IMR-90 (cell line): ENCODE measurements at regions not wholly inside any gene's neighbourhood (a gene's known extent, or its start where the extent isn't known, plus 50 kb on each side); places are given as distances from the start of the nearest gene placed in this dataset.

Experiments used
- ATAC-seq: fragments of 200-7000 bp; cut with Tn5 transposase; 2 replicates; pipeline ENCODE4 v1.9.1; 2020; ENCODE audit warnings: low read depth, mild to moderate bottlenecking, moderate library complexity
- BruUV-seq: library from RNA; stranded (reverse); fragments of 400-500 nt; replicated peaks from 2 replicates; lab custom pipeline; 2021; lab: Mats Ljungman, UMichigan
- CTCF ChIA-PET: fragments of 300-600 bp; formaldehyde crosslinking; extraction: SDS; loops from one replicate; lab custom pipeline; 2021; ENCODE audit warnings: antibody characterized with exemption; lab: Yijun Ruan, JAX
- POLR2A ChIA-PET: fragments of 300-600 bp; sonication (Branson Sonifier 250); formaldehyde crosslinking; loops from one replicate; lab custom pipeline; 2022; ENCODE audit warnings: antibody characterized with exemption; ENCODE audit not compliant: unreplicated experiment; lab: Charles Lee
- DNase-seq: peaks from one replicate; pipeline ENCODE4 v3.0.0; 2013
- H2AFZ ChIP-seq: replicated peaks from 2 replicates; pipeline ENCODE3; 2013; ENCODE audit warnings: low read length, mild to moderate bottlenecking; ENCODE audit not compliant: poor library complexity
- H2AK5ac ChIP-seq: 2 replicates; pipeline ENCODE4 v1.6.1; 2013; ENCODE audit warnings: low read depth, low read length, inconsistent platforms
- H2AK9ac ChIP-seq: replicated peaks from 2 replicates; pipeline ENCODE3; 2013; ENCODE audit warnings: mild to moderate bottlenecking, low read depth, low read length, moderate library complexity; ENCODE audit not compliant: poor library complexity
- H2BK120ac ChIP-seq: 2 replicates; pipeline ENCODE4 v1.6.1; 2013; ENCODE audit warnings: low read depth, low read length, inconsistent platforms
- H2BK15ac ChIP-seq: 3 replicates; pipeline ENCODE4 v1.6.1; 2013; ENCODE audit warnings: low read depth, low read length, inconsistent platforms
- H2BK20ac ChIP-seq: 2 replicates; pipeline ENCODE4 v1.6.1; 2013; ENCODE audit warnings: low read depth, mild to moderate bottlenecking, inconsistent platforms, low read length, moderate library complexity
- H2BK5ac ChIP-seq: 2 replicates; pipeline ENCODE4 v1.6.1; 2013; ENCODE audit warnings: mild to moderate bottlenecking, low read depth, low read length, inconsistent platforms; ENCODE audit not compliant: poor library complexity, severe bottlenecking
- H3K14ac ChIP-seq: replicated peaks from 2 replicates; pipeline ENCODE4 v1.6.1; 2013; ENCODE audit warnings: low read depth, low read length, inconsistent platforms
- H3K18ac ChIP-seq: 2 replicates; pipeline ENCODE4 v1.6.1; 2013; ENCODE audit warnings: low read depth, low read length, control low read depth
- H3K23ac ChIP-seq: 2 replicates; pipeline ENCODE4 v1.6.1; 2013; ENCODE audit warnings: low read depth, low read length, inconsistent platforms
- H3K27ac ChIP-seq: 2 replicates; pipeline ENCODE4 v1.5.1; 2013; ENCODE audit warnings: mild to moderate bottlenecking, control low read depth, low read length; ENCODE audit not compliant: insufficient read depth
- H3K27me3 ChIP-seq: 2 replicates; pipeline ENCODE4 v1.6.1; 2013; ENCODE audit warnings: low read length; ENCODE audit not compliant: control insufficient read depth, insufficient read depth
- H3K36me3 ChIP-seq: 2 replicates; pipeline ENCODE4 v1.6.1; 2013; ENCODE audit warnings: low read length, mixed read lengths; ENCODE audit not compliant: control insufficient read depth, insufficient read depth
- H3K4ac ChIP-seq: 2 replicates; pipeline ENCODE4 v1.6.1; 2013; ENCODE audit warnings: low read depth, low read length, inconsistent platforms
- H3K4me1 ChIP-seq: 2 replicates; pipeline ENCODE4 v1.6.1; 2013; ENCODE audit warnings: low read length, mixed read lengths; ENCODE audit not compliant: control insufficient read depth, insufficient read depth
- H3K4me2 ChIP-seq: 2 replicates; pipeline ENCODE4 v1.6.1; 2013; ENCODE audit warnings: low read depth, mild to moderate bottlenecking, control low read depth, low read length, moderate library complexity
- H3K4me3 ChIP-seq: 2 replicates; pipeline ENCODE4 v1.5.1; 2013; ENCODE audit warnings: low read depth, mild to moderate bottlenecking, control low read depth, low read length, moderate library complexity; ENCODE audit not compliant: insufficient read depth
- H3K56ac ChIP-seq: 2 replicates; pipeline ENCODE4 v1.6.1; 2013; ENCODE audit warnings: low read length, inconsistent platforms; ENCODE audit not compliant: insufficient read depth; ENCODE audit errors: extremely low read depth
- H3K79me1 ChIP-seq, 2 experiments: 2 replicates each; pipeline ENCODE4 v1.6.1; 2013; ENCODE audit warnings: low read length in 2 of 2, inconsistent platforms in 1 of 2, low read depth in 1 of 2
- H3K9ac ChIP-seq: 2 replicates; pipeline ENCODE4 v1.6.1; 2013; ENCODE audit warnings: low read depth, low read length, control low read depth
- H3K9me1 ChIP-seq: 2 replicates; pipeline ENCODE4 v1.6.1; 2013; ENCODE audit warnings: low read length, inconsistent platforms; ENCODE audit not compliant: insufficient read depth
- H3K9me3 ChIP-seq: 2 replicates; pipeline ENCODE4 v1.6.1; 2013; ENCODE audit warnings: low read length; ENCODE audit not compliant: control insufficient read depth, insufficient read depth
- H4K20me1 ChIP-seq: 2 replicates; pipeline ENCODE4 v1.6.1; 2013; ENCODE audit warnings: low read length, inconsistent platforms; ENCODE audit not compliant: insufficient read depth
- H4K5ac ChIP-seq: 2 replicates; pipeline ENCODE4 v1.6.1; 2013; ENCODE audit warnings: mild to moderate bottlenecking, low read depth, low read length, control low read depth
- H4K8ac ChIP-seq, 2 experiments: 2 replicates each; pipeline ENCODE4 v1.6.1; 2013; ENCODE audit warnings: low read depth in 2 of 2, low read length in 2 of 2, control low read depth in 1 of 2, inconsistent platforms in 1 of 2
- H4K91ac ChIP-seq: 2 replicates; pipeline ENCODE4 v1.6.1; 2013; ENCODE audit warnings: low read depth, low read length, inconsistent platforms; ENCODE audit not compliant: insufficient read depth
- CEBPB ChIP-seq: IDR thresholded peaks from 2 replicates; pipeline ENCODE4 v1.6.1; 2012; ENCODE audit warnings: low read depth, low read length, improper control_type of control experiment
- MAZ ChIP-seq: IDR thresholded peaks from 2 replicates; pipeline ENCODE4 v1.6.1; 2012; ENCODE audit warnings: low read depth, mild to moderate bottlenecking, low read length, improper control_type of control experiment, moderate library complexity, borderline replicate concordance
- NFE2L2 ChIP-seq: fragments of 150-350 bp; IDR thresholded peaks from 2 replicates; pipeline ENCODE4 v1.6.1; 2016; ENCODE audit warnings: low read depth, mild to moderate bottlenecking, low read length
- RFX5 ChIP-seq: IDR thresholded peaks from 2 replicates; pipeline ENCODE4 v1.8.0; 2012; ENCODE audit warnings: low read depth, mild to moderate bottlenecking, low read length, moderate library complexity
- WGBS, 2 experiments: methylation state at CpG; one replicate each; pipeline versions ENCODE4 v1.1.5 to v1.1.7; 2013; ENCODE audit warnings: missing lambda C conversion rate in 2 of 2; ENCODE audit not compliant: insufficient read length in 1 of 2; ENCODE audit errors: extremely low coverage in 2 of 2; 5-methylcytosine and 5-hydroxymethylcytosine counted together
- dilution Hi-C: fragments of 300-500 bp; cut with HindIII; formaldehyde crosslinking; loops from one replicate; pipeline ENCODE4 v1.14.3; 2018; ENCODE audit warnings: low sequenced_read_pairs; ENCODE audit not compliant: unreplicated experiment
- in situ Hi-C: fragments of 300-500 bp; cut with MboI; formaldehyde crosslinking; loops from 3 replicates; pipeline ENCODE4 v1.14.3; 2019; ENCODE audit warnings: low sequenced_read_pairs, inconsistent platforms, mixed read lengths
- intact Hi-C: fragments of 100-400 bp; cut with micrococcal nuclease; formaldehyde crosslinking; loops from 2 replicates; pipeline ENCODE4 v1.10.0; 2022
- TF ChIP-seq, protein P1 (sequence below): fragments of 150-350 bp; IDR thresholded peaks from 2 replicates; pipeline ENCODE4 v1.6.1; 2016; ENCODE audit warnings: low read depth, mild to moderate bottlenecking, low read length, moderate library complexity, borderline replicate concordance
- TF ChIP-seq, protein P2 (sequence below): conservative IDR thresholded peaks from 2 replicates; pipeline ENCODE4 v1.5.1; 2012; ENCODE audit warnings: mild to moderate bottlenecking, low read depth, low read length, improper control_type of control experiment

- ATAC-seq (no peak), DNase-seq (no peak)
- Histone ChIP-seq H3K79me1 (no peaks in the 10 kb centered on the region), H3K14ac (no peak overlapping the region), H3K36me3 (no peaks in the 10 kb centered on the region), H2AK9ac (no peak overlapping the region), H4K5ac (no peak overlapping the region), H2BK15ac (no peak overlapping the region), H3K23ac (no peak overlapping the region), H2AFZ (no peak overlapping the region), H4K8ac (no peak overlapping the region), H3K9me3 (0 out of 2 replicates have a peak, but pooled peaks cover 4% of the 10 kb centered on the region), H3K27me3 (no peaks in the 10 kb centered on the region), H3K4me2 (no peak overlapping the region), H3K18ac (no peak overlapping the region), H3K4me3 (no peak overlapping the region), H2AK5ac (no peak overlapping the region), H3K56ac (no peak overlapping the region), H4K20me1 (no peaks in the 10 kb centered on the region), H3K4ac (no peak overlapping the region), H2BK120ac (no peak overlapping the region), H3K4me1 (no peaks in the 10 kb centered on the region), H3K27ac (no peak overlapping the region), H3K9me1 (no peaks in the 10 kb centered on the region), H3K9ac (no peak overlapping the region), H2BK20ac (no peak overlapping the region), H2BK5ac (no peak overlapping the region), H4K91ac (no peak overlapping the region)
- in situ Hi-C loops, result no loop called here
- no TSS peak for BruUV-seq
- dilution Hi-C loops, result no loop called here
- CTCF ChIA-PET, result no interaction called here
- TF ChIP-seq NFE2L2 (no peak), MAZ (no peak), RFX5 (no peak), CEBPB (no peak)
- TF ChIP-seq, protein P1, sequence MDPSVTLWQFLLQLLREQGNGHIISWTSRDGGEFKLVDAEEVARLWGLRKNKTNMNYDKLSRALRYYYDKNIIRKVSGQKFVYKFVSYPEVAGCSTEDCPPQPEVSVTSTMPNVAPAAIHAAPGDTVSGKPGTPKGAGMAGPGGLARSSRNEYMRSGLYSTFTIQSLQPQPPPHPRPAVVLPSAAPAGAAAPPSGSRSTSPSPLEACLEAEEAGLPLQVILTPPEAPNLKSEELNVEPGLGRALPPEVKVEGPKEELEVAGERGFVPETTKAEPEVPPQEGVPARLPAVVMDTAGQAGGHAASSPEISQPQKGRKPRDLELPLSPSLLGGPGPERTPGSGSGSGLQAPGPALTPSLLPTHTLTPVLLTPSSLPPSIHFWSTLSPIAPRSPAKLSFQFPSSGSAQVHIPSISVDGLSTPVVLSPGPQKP, result no peak
- TF ChIP-seq, protein P2, sequence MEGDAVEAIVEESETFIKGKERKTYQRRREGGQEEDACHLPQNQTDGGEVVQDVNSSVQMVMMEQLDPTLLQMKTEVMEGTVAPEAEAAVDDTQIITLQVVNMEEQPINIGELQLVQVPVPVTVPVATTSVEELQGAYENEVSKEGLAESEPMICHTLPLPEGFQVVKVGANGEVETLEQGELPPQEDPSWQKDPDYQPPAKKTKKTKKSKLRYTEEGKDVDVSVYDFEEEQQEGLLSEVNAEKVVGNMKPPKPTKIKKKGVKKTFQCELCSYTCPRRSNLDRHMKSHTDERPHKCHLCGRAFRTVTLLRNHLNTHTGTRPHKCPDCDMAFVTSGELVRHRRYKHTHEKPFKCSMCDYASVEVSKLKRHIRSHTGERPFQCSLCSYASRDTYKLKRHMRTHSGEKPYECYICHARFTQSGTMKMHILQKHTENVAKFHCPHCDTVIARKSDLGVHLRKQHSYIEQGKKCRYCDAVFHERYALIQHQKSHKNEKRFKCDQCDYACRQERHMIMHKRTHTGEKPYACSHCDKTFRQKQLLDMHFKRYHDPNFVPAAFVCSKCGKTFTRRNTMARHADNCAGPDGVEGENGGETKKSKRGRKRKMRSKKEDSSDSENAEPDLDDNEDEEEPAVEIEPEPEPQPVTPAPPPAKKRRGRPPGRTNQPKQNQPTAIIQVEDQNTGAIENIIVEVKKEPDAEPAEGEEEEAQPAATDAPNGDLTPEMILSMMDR, result no peak
- POLR2A ChIA-PET, result no interaction called here
- WGBS, 2 experiments, result no CpG with 5 or more reads among the region's 2 CpGs
- intact Hi-C loops, result no loop called here
Observed at GRCh38 chr12:38448991-38449390, 132.4 kb downstream of the ALG10B start.
